OCI-LY1 (cell line): ENCODE measurements at regions not wholly inside any gene's neighbourhood (a gene's known extent, or its start where the extent isn't known, plus 50 kb on each side); places are given as distances from the start of the nearest gene placed in this dataset.

Source experiments
- CTCF ChIP-seq: fragments of 200-600 bp; sonication (generic), shearing (Covaris generic); IDR thresholded peaks from 2 replicates; pipeline ENCODE4 v1.5.1; 2017; ENCODE audit warnings: mild to moderate bottlenecking, antibody characterized with exemption, low read length, moderate library complexity, mixed read lengths
- EZH2 ChIP-seq: fragments of 200-600 bp; sonication (generic), shearing (Covaris generic); IDR thresholded peaks from 2 replicates; pipeline ENCODE4 v1.8.0; 2017; ENCODE audit warnings: borderline replicate concordance, mixed run types, mild to moderate bottlenecking, antibody characterized with exemption, low read length, moderate library complexity, mixed read lengths

- TF ChIP-seq CTCF (no peak), EZH2 (no peak)
Observed at GRCh38 chrX:43314525-43314924, 341.6 kb upstream of the MAOA start.
